Stromal cell of bone marrow (primary cell): ENCODE measurements at regions not wholly inside any gene's neighbourhood (a gene's known extent, or its start where the extent isn't known, plus 50 kb on each side); places are given as distances from the start of the nearest gene placed in this dataset.
"Not testable (repeated sequence)": the region's sequence is repeated elsewhere in the genome, so short reads cannot be mapped to it uniquely, and the experiment has no call there.

Experiments used
- DNase-seq: peaks from one replicate; pipeline ENCODE4 v3.0.0-alpha.2; 2012; ENCODE audit warnings: low read depth

DNA sequence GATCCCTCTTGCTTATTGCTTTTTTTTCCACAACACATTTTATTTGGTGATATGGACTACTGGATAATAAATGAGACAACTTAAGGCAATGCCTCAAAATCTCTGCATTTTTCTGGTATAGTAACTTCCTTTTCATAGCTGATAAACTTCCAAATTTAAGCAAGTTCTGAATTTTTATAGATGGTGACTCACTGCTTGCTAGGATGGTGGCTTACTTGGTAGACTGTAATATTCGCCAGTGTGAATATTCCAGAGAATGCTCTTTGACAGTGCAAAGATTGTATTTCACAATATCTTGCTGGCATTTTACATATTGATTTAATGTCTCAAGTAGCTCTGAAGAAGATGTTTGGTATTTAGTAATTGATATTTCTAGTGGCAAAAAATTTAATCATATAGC lies 472.4 kb downstream of the TFEC start:
- peak; percentile 55 for DNase-seq

DNA sequence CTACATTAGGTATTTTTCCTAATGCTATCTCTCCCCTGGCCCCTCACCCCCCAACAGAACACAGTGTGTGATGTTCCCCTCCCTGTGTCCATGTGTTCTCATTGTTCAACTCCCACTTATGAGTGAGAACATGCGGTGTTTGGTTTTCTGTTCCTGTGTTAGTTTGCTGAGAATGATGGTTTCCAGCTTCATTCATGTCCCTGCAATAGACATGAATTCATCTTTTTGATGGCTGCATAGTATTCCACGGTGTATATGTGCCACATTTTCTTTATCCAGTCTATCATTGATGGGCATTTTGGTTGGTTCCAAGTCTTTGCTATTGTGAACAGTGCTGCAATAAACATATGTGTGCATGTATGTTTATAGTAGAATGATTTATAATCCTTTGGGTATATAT lies 473.3 kb downstream of the TFEC start:
- not testable (repeated sequence) for DNase-seq

DNA sequence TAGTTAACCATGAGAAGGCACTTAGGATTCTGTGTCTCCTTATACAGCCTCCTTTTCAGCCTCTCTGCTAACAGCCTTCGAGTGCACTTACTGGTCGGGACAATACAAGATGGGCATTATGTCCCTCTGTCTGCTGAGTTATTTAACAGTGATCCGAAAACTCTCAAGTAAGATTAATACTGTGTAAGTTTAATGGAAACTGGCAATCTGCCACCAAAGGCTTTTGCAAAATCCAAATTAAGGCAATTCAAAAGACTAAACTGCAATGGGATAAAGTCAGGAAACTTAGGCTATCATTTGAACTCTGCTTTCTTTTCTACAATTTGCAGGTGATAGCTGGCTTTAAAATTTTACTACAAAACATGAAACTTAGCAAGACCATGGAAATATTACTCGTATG lies 477.8 kb downstream of the TFEC start:
- no peak for DNase-seq

DNA sequence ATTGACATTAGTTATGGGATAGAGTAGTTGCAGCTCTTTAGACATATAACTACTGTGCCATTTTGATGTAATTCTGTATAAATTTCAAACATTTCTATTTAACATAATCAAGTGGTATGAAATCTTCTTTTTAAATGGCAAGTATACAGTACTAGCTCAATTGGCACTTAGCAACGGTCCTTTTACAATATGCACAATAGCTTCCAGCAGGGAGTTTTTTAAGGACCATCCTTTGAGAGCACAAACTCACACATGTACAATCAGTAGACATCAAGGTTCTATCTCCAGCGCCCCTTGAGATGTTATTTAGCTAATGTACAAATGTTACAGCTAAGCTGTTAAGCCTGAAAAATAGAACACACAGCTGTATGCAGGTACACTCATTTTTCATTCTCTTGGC lies 480.7 kb downstream of the TFEC start:
- no peak for DNase-seq

DNA sequence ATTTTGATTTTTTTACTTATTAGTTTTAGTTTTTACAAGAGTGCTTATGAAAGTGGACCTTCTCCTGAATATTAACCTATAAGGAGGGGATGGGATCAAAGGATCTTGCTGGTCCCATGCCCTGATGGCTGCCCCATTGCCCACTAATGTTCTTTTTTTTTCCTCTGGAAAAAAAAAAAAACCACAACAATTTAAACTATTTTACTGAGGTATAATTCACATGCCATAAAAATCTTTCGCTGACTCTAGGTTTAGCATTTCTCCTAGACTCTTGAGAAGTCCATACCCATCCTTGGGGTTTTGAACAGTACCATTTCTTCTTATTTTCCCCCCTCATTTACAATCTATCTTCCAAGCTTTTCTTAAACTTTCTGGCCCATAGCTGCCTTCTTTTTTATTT lies 481.8 kb downstream of the TFEC start:
- no peak for DNase-seq

DNA sequence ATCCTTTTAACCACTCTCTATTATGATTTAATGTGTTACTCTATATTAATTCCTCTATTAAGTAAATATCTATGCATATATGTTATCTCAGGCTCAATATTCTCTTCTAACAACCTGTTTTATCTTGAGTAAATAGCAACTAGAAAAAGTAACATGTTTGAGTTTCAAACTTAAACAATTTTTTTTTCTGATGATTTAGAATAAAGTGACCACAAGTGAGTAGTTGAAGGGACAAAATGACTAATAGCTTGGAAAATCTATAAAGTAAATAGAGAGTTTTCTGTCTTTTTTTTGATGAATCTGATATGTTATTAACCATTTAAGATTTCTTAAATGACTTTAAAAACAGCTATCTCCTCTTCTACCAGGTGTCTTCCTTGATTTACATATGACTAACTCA lies 483.8 kb downstream of the TFEC start:
- no peak for DNase-seq

DNA sequence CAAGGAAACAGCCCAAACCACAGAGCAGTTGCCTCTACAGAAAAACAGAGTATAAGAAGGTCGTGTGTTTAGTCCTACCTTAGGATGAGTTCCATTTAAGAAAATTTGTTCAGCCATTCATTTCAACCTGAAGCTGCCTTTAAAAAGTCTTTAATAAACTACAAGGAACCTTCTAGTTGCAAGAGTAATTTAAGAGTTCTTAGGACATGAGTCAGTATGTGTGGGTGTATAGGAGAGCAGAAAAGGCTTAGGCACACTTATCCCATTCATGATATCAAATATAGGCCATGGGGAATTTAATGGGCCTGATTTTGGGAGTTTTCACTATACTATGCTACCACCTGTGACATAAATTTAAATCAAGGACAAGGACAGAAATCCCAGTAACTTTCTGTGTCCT lies 496.8 kb downstream of the TFEC start:
- no peak for DNase-seq

DNA sequence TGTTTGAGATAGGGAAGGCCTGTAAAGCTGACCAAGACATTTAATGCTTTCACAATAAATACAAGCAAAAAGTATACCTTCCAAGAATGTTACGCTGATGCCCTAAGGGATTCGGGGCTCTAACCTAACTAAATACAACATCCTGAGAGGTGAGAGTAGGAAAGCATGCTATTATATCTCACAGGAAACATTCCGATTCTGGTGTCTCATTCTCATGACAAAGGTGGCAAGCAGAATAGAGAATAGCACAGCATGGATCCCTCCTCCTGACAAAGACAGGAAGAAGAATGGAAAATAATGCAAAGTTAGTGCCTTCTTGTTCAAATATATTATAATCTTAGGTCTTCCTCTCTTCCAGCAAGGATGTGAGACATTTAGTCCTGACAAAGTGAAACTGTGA lies 504.3 kb downstream of the TFEC start:
- no peak for DNase-seq

DNA sequence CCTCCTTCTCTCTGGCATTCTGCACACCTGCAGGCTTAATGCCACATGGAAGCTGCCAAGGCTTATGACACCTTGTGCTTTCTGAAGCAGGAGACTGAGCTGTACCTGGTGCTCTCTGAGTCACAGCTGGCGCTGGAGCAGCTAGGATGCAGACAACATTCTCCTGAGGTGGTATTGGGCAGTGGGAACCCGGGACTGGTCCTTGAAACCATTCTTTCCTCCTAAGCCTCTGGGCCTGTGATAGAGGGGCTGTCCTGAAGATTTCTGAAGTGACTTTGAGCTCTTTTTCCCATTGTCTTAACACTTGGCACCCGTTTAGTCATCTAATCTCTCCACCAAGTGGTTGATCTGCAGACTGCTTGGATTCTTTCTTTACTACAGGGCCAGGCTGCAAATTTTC lies 508.4 kb downstream of the TFEC start:
- no peak for DNase-seq

DNA sequence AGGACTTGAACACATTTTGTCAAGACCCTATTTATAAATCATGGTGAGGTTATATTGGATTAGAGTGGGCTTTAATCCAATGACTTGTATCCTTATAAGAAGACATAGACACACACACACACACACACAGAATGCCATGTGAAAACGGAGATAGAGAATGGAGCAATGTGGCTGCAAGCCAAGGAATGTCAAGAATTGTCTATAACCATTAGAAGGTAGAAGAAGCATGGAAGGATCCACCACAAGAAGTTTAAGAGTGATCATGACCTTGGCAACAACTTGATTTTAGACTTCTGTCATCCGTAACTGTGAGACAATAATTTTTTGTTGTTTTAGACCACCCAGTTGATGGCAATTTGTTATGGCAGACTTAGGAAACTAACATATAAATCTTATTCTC lies 514.2 kb downstream of the TFEC start:
- no peak for DNase-seq

DNA sequence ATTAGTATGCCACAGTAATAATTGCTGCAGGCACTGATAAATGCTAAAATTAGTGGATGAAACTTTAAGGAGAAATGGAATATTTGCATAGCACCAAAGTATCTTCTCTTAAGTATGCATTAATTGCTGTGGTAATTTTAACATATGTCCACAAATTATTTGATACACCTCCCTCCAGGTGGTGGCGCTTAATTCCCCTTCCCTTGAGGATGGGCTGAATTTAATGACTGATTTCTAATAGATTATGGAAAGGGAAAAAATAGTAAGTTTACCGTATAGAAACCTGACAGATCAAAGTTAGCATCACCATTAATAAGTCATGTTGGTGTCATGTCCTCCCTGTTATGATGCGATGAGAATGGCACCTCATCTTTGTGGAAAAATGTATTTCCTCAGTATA lies 519.2 kb downstream of the TFEC start:
- no peak for DNase-seq

DNA sequence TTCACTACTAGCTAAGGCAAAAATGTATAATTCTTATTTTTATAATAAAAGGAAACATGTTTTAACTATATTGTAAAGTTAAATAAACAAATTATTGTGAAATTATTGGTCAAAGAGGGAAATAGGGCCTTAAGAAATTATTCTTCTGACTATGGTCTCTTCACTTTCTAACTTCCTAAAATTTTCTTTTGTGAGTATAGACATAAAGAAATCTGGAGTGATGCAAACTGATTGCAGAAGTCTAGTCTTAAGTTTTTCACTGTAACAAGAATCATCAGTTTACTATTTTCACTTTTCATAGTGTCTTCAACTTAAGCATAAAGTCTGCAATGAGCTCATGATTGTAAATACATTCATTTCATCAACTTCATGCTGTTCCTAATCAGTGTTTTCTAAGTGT lies 525.4 kb downstream of the TFEC start:
- DNase-seq: no peak

DNA sequence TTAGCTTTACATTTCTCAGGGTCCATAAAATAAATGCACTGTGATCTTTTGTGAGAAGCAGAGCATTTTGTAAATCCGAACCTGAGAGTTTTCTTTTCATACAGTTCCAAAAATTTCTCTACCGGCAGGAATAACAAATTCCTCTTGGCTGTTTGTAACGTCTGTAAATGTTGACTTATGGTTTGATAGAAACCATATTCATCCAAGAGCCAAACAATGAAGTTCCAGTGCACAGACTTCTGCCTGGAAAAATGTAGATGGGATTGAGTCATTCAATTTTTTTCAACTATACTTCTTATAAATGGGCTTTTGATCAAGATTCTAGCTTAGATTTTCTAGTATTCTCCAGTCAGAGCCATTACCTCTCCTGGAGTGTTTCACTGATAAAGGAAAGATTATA lies 530.6 kb downstream of the TFEC start:
- DNase-seq: peak; percentile 17

DNA sequence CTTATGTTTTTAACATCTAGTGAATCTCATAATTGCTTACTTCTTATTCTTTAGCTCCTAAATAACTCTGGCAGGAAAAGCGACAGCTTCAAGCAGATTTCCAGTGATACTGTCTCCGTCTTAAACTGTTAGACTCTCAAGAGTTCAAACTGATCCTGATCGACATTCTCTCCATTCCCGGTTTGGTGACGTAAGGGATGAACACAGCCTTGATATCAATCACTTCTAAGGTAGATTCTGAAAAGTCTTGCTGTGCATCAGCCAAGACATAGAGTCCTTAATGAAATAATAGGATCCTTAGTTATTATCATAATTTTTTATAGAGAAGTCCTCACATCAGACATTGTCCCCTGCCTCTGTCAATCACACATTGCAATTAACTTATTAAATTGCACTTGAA lies 534.6 kb downstream of the TFEC start:
- no peak for DNase-seq

DNA sequence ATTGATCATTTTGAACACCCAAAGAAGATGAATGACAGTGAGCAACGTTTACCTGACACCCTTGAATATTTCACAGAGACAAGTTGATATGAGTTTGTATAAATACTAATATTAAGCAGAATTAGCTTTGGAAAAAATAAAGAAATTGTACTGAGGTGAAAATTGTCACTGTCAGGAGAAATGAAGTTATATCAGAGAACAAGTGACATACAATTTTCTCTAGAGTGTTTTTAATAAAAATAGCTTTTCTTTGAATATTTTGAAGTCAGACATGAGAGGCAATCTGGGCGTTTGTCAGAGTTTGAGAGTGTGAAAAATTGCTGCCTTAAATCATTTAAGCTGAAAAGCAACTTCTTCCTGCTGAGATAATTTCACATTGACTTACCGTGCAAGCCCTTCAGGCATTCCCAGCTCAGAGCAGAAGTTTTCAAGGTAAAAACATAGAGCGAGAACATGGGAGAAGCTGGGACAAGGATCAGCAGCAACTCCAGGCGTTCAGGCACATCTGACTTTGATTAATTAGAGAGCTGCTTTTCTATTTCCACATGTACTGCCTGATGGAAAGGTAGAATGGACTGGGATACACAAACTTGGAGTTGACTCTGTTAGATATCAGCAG lies 535.9 kb downstream of the TFEC start:
- DNase-seq: no peak

DNA sequence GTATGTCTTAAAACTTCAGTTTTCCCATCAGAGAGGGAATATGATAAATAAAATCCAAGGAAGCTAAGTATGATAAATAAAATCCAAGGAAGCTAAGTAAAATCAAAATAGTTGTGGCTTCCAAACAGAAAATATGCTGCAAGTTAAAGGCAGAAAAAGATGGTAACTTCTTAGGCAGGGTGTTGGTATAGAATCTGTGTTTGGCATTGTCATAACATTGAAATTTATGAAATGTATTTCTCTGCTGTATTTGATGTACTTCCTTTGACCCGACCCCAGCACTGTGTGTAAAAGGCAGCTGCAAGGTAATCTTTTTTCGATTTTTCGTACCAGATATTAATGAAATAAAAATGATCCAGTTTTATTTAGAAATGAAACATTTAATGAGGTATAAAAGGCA lies 537.2 kb downstream of the TFEC start:
- no peak for DNase-seq

DNA sequence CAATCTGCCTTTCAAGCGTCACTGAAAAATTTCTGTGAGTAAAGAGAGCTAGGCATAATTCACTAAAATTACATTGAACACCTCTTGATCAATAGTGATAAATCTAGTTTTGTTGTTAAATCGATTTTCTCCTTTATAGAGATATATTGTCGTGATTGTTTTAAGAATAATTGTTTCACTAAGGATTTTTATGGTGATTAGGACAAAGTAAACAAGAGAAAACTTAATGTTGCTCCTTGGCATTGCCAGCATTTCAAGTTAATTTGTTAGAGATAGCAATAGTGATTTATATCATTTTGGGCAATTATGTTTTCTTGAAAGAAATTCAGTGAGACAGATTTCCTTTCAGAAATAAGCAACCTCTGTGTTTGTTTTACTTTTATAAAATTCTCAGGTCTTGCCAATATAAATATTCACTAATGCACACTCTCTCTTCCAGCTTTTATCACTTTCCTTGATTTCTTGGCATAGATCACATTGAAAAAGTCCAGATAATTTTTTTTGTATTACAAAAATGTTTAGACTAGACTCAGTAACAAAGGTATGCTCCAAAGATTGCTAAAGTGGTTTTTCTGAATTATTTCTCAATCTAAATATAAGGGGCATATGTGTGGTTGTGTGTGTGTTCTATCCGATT lies 538.7 kb downstream of the TFEC start:
- no peak for DNase-seq

DNA sequence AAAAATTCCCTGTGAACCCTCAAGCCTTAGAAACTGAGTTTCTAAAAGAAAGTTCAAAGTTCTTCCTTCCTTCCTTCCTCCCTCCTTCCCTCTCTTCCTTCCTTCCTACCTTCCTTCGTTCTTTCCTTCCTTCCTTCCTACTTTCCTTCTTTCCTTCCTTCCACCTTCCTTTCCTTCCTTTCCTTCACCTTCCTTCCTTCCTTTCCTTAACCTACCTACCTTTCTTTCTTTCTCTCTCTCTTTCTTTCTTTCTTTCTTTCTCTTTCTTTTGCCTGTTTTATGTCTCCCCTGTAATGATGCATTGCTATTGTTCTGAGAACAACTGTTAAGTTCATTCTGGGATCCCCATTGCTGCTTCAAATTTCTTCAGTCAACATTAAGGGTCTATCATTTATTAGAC lies 551.1 kb downstream of the TFEC start:
- no peak for DNase-seq

DNA sequence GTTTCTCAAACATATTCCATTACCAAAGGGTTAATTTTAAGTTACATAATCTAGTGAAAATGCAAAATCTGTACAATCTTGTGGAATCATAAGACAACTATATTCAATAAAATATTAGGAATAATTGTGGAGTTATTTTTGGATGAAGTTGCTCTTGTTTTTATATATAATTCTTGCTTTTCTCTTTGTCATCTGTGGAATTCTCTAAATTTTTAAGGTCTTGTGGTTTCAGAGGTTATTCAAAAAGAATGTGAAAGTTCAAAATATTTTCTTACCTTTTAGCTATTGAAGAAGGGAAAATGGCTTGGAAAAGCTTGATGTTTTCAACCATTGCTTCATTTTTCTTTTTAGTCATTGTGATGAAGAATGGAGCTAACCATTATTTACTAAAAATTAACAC lies 552.1 kb downstream of the TFEC start:
- no peak for DNase-seq

DNA sequence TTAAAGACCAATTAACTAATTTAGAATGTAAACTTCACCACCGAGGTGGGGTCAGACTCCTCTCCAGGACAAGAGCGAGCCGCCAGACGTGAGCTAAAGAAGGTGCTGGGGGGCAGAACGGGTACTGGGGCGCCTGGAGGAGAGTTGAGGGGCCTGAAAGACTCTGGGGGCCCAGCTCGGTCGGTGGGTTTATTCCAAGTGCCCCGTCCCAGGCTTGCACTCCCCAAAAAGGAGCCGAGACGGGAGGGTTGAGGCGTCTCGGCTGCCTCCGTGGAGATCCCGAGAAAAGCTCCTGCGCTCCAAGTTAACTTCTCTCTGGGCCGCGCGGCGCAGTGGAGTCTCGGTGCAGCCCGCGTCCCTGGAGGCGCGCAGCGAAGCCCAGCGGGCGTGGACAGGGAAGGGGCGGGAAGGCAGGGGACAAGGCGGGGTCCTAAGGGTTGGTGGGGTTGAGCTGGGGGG lies 553.3 kb downstream of the TFEC start:
- no peak for DNase-seq

DNA sequence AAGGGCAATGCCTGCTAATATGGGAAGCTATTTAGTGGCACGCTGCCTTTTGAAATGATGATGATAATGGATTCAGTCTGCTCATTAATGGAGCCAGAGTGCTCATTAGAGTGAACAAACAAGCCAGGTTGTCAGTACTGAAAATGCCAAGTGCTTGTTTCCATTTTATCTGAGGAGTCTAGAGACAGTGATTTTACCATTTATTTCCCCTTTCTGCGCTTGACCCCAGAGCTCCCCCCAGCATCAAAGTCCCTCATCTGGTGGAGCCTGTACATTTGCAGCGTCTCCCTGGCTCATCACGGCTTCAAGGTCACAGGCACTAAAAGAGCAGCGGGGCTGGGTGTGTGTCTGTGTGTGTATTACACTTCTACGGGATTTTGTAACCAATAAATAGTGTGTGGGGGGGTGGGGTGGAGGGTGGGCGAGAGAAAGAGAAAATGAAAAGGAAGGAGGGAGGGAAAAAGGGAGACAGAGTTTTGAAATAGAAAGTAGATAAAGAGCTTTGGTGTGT lies 553.8 kb downstream of the TFEC start:
- DNase-seq: no peak

DNA sequence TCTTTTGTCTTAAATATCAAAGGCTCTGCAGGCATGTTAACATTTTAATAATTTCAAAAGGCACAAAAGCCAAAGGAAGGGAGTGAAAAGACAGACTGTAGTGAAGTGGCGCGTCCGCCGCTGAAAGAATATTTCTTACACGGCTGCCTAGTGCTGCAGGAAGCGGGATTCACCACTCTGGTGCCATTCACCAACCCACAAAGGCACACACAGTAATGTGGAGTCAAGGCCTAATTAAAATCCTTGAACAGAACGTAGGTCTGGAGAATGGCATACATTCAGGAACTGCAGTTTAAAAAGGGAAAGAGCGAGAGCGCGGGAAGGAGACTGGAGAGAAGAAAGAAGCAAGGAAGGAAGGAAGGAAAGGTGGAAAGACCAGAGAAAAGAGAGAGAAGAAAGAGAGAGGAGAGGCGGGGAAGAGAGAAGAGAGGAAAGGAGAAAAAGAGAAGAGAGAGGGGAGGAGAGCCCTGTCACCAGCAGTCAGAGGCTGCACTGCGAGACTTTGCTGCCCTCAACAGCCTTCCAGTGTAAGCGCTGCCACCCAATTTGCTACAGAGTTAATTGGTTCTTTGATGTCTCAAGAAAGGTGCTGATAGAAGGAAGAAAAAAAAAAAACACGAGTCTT lies 554.0 kb downstream of the MDFIC start:
- DNase-seq: no peak

DNA sequence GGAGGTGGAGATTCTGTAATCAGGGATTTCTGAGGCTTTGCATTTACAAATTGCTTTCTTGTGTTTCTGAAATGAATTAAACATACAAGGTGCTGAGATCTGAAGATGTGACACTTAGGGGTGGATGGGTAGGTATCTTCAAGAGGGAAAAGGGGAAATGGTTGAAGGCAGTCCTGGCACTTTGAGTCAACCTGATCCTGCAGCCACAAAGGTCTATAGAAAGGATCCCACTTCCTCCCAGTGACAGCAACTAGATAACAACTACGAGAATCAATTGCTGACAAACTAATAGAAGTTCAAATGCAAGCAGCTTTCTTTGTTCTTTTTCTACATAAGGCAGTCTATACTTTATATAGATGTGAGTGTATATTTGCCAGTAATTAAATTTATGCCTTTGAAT lies 553.3 kb downstream of the MDFIC start:
- no peak for DNase-seq

DNA sequence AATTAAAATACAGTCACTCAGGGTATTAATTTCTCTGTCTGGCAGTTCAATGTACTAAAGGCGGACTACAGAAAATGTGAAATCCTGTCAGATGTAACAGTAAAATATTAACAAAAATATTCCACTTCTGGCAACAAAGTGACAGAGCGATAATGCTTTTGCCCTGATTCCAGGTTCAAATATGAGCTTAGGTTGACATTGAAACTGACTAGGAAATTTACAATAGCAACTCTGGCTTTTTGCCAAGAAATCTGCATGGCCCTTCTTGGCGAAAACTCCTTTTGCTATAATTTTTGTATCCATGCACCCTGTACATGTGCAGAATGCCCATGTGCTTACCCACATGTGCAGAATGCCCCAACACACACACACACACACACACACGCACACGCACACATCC lies 552.2 kb downstream of the MDFIC start:
- no peak for DNase-seq
